GM21423 (cell line): ENCODE measurements at regions not wholly inside any gene's neighbourhood (a gene's known extent, or its start where the extent isn't known, plus 50 kb on each side); places are given as distances from the start of the nearest gene placed in this dataset.
"Not testable (repeated sequence)": the region's sequence is repeated elsewhere in the genome, so short reads cannot be mapped to it uniquely, and the experiment has no call there.

ENCODE experiments used
- ATAC-seq: cut with Tn5 transposase; IDR thresholded peaks from one replicate; pipeline ENCODE4 v1.9.1; 2021; ENCODE audit warnings: mild to moderate bottlenecking, moderate library complexity; ENCODE audit not compliant: unreplicated experiment

- ATAC-seq, result no peak
Observed at GRCh38 chr1:170370087-170370486, 161.9 kb upstream of the GORAB start.

GRCh38 chr1:170375082-170375723 lies 156.8 kb upstream of the GORAB start:
- no peak for ATAC-seq

GRCh38 chr1:170376801-170377385 lies 155.1 kb upstream of the GORAB start:
- no peak for ATAC-seq

GRCh38 chr1:170377440-170377839 lies 154.5 kb upstream of the GORAB start:
- peak; percentile 62 for ATAC-seq

GRCh38 chr1:170377896-170378634 lies 153.9 kb upstream of the GORAB start:
- peak; percentile 38 for ATAC-seq

- ATAC-seq, result no peak
Observed at GRCh38 chr1:170385750-170386149, 146.2 kb upstream of the GORAB start.

GRCh38 chr1:170388489-170388888 lies 143.5 kb upstream of the GORAB start:
- ATAC-seq, result no peak

GRCh38 chr1:170395149-170395548 lies 136.8 kb upstream of the GORAB start:
- no peak for ATAC-seq

- no peak for ATAC-seq
Observed at GRCh38 chr1:170397061-170397460, 134.9 kb upstream of the GORAB start.

- ATAC-seq, result no peak
Observed at GRCh38 chr1:170402476-170403311, 129.3 kb upstream of the GORAB start.

- no peak for ATAC-seq
Observed at GRCh38 chr1:170407138-170407537, 124.8 kb upstream of the GORAB start.

- no peak for ATAC-seq
Observed at GRCh38 chr1:170407581-170407980, 124.4 kb upstream of the GORAB start.

- ATAC-seq, result no peak
Observed at GRCh38 chr1:170410401-170411166, 121.4 kb upstream of the GORAB start.

GRCh38 chr1:170414989-170415709 lies 116.8 kb upstream of the GORAB start:
- ATAC-seq, result no peak

- no peak for ATAC-seq
Observed at GRCh38 chr1:170415710-170416372, 116.1 kb upstream of the GORAB start.

GRCh38 chr1:170424346-170424745 lies 107.6 kb upstream of the GORAB start:
- ATAC-seq, result no peak

- no peak for ATAC-seq
Observed at GRCh38 chr1:170426596-170426995, 105.4 kb upstream of the GORAB start.

GRCh38 chr1:170427002-170427401 lies 105.0 kb upstream of the GORAB start:
- ATAC-seq, result not testable (repeated sequence)

- no peak for ATAC-seq
Observed at GRCh38 chr1:170436928-170437327, 95.0 kb upstream of the GORAB start.
